ENCODE measurements at regions not wholly inside any gene's neighbourhood (a gene's known extent, or its start where the extent isn't known, plus 50 kb on each side); places are given as distances from the start of the nearest gene placed in this dataset.

DNA sequence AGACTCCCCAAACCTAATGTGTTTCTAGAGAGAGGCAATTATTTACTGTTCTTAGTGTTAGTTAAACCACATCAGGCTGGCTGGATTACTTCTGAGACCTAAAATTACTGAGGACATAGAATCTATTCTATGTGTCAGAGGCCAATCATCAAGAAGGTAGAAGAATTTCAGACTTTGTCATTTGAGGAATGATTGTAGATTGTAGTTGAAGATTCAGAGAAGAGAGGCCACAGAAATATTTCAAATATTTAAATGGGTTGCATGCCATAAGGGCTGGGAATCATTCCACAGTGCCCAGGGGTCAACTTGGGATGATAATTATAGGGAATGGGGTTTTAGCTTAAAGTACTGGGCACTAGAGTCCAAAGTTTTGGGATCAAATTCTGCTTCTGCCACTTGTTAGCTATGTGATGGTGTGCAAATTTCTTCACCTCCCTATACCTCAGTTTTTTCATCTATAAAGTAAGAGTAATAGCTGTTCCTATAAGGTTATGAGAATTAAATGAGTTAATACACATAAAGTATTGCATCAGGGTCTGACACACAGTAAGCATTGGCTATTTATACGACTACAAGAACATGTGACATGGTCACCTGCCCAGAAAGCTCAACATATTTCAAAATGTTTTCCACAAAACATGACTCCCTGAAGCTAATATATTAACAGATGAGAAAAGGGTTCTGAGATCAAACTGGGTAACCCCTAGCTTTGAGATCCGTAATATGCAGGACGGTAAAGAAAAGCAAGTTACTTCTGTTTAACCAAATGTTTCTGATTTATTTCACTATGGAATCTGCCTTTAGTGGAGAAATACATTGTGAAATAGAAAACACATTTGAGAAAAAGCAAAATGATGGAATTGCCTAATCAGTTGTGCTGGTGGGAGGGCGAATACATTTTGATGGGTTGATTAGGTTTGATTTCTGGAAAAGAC, 69.7 kb upstream of the SPAG17 start:
- TF ChIP-seq, protein P1, sequence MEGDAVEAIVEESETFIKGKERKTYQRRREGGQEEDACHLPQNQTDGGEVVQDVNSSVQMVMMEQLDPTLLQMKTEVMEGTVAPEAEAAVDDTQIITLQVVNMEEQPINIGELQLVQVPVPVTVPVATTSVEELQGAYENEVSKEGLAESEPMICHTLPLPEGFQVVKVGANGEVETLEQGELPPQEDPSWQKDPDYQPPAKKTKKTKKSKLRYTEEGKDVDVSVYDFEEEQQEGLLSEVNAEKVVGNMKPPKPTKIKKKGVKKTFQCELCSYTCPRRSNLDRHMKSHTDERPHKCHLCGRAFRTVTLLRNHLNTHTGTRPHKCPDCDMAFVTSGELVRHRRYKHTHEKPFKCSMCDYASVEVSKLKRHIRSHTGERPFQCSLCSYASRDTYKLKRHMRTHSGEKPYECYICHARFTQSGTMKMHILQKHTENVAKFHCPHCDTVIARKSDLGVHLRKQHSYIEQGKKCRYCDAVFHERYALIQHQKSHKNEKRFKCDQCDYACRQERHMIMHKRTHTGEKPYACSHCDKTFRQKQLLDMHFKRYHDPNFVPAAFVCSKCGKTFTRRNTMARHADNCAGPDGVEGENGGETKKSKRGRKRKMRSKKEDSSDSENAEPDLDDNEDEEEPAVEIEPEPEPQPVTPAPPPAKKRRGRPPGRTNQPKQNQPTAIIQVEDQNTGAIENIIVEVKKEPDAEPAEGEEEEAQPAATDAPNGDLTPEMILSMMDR (conservative IDR thresholded peaks at IDR 0.05; ENCODE audit: low read depth, low read length): no peak
- TF ChIP-seq MXI1 (IDR thresholded peaks at IDR 0.05; ENCODE audit: borderline replicate concordance, low read depth, low read length) (no peak), MAFK (IDR thresholded peaks at IDR 0.05; ENCODE audit: low read depth, low read length) (no peak), RFX5 (IDR thresholded peaks at IDR 0.05; ENCODE audit: low read depth, low read length) (no peak), FOS (IDR thresholded peaks at IDR 0.05; ENCODE audit: low read depth, low read length) (no peak)
- TF ChIP-seq, protein P2, sequence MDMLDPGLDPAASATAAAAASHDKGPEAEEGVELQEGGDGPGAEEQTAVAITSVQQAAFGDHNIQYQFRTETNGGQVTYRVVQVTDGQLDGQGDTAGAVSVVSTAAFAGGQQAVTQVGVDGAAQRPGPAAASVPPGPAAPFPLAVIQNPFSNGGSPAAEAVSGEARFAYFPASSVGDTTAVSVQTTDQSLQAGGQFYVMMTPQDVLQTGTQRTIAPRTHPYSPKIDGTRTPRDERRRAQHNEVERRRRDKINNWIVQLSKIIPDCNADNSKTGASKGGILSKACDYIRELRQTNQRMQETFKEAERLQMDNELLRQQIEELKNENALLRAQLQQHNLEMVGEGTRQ (IDR thresholded peaks at IDR 0.05; ENCODE audit: low read depth, low read length): no peak
